Caki2 (cell line): ENCODE measurements at regions not wholly inside any gene's neighbourhood (a gene's known extent, or its start where the extent isn't known, plus 50 kb on each side); places are given as distances from the start of the nearest gene placed in this dataset.

Source experiments
- DNase-seq: peaks from one replicate; pipeline ENCODE4 v3.0.0-alpha.2; 2015; ENCODE audit warnings: low read depth
- in situ Hi-C: cut with HindIII; loops from 2 replicates; pipeline ENCODE4 v1.10.0; 2016; ENCODE audit warnings: low sequenced_read_pairs, low pct_unique_long_range_greater_than_20kb, mixed read lengths

DNA sequence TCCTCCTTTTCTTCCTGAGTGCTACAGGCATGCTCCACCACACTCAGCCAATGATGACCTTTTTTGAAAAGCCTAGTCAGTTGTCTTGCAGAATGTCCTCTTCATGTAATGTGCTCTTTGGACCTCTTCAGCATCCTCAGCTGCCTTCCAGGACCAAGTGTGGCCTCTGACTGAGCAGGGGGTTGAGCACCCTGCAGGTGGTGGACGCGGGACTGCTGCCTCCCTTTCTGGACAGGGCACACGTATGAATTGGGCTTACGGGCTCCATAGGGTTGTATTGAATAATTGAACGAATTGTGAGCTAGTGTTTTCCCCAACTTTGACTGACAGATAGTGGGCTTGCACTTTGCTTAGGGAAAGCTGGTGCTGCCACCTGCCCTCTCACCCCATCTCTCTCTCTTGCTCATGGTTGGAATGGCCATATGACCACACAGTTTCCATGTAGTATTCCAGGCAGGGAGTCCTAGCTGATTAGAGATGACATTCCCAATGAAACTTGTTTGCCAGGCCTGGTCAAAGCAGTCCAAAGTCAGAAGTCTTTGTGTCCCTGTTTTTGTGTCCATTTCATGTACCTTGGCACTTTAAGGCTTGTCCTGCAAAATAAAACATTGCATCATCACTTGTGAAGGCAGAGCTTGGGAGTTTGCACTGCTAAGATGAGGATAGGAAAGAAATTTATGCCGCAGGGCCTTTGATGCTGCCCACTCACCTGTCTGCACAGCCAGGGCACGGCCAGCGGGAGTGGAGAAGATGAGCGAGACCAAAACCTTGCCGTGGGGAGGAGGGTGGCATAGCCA is 76.3 kb upstream of the NPAS1 start:
- DNase-seq, result no peak
- in situ Hi-C loops, result no loop called here

DNA sequence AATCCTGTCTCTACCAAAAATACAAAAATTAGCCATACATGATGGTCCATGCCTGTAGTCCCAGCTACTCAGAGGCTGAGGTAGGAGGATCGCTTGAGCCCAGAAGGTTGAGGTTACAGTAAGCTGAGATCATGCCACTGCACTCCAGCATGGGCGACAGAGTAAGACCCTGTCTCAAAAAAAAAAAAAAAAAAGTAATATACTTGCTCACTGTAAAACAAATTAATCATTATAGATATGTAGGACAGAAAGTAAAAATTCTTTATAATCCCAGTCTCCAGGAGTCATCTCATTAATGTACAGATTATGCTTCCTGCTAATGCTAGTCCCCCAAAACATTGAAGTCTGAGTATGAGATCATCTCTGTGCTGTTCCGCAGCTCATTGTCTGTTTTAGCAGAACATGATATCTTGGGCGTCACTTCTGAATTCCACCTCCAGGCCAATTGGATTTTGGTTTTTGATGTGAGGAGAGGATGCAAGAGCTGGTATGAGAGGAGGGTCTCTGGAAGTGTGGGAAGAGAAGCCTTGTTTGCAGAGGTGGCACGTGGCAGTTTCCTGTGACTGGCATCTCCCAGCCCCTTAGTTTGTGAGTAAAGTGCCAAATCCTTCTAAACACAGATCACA is 75.4 kb upstream of the NPAS1 start:
- in situ Hi-C loops, result no loop called here
- DNase-seq, result no peak

DNA sequence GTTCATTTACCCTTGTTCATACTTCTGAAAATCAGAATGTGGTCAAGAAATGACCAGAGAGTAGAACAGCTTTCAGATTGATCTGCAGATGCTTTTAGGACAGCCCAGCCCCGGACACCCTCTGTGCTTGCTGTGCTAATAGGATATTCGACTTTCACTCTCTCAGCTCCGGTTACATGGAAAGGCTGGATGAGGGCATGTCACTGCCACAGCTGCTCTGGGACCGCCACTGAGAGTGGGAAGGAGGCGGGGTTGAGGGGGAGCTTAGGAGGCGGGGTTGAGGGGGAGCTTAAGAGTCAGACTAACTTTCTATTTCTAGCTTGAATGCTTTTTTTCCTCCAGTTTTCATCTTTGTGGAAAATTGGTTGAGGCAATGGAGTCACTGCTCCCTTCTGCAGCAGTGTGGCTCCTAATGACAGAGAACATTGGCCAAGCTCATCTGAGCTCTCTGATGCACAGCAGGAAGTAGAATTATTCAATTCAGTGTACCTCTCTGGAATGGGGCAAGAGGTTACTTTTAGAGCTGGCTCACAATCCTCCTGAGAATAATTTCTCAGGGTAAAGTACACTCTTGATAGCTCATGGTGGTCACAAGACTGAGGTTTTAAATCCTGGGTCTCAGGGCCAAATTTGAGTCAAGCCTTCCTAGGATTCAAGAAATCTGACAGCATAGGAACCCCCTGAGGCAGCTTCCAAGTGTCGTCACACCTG is 74.6 kb upstream of the NPAS1 start:
- in situ Hi-C loops, result no loop called here
- peak; percentile 49 for DNase-seq

DNA sequence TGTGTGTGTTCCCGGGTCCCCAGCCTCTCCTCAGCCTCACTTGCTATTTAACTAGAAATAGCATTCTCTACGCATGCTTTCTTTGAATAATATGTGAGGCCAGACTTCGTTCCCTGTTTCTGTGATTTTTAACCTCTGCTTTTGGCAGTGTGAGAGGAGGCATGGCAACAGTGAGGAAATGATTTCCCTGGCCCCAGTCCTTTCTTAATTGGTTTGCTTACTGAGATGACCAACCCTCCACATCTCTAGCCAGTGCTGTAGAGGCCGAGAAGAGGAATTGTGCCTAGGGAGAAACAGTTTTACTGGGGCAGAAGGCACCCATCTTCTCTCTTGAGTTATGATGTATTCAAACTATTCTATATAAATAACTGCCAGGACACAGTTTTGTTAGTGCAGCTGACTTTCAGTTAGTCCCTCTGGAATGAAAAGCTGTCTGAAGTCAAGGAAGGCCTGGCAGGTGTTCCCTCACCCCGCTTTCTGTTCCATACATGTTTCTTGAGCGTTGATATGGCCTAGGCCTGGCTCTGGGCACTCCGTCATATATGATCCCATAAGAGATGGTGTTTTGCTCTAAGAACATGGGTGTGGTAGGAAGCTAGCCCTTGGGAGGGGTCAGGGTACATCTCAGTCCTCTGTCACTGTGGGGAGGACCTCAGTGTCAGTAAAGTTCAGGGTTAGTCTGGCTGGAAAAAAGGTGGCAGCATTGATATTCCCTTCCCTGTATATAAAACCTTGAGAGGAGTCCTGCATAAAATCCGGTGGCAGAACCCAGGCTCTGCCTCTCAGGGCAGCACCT is 73.7 kb upstream of the NPAS1 start:
- in situ Hi-C loops, result no loop called here
- DNase-seq, result no peak

DNA sequence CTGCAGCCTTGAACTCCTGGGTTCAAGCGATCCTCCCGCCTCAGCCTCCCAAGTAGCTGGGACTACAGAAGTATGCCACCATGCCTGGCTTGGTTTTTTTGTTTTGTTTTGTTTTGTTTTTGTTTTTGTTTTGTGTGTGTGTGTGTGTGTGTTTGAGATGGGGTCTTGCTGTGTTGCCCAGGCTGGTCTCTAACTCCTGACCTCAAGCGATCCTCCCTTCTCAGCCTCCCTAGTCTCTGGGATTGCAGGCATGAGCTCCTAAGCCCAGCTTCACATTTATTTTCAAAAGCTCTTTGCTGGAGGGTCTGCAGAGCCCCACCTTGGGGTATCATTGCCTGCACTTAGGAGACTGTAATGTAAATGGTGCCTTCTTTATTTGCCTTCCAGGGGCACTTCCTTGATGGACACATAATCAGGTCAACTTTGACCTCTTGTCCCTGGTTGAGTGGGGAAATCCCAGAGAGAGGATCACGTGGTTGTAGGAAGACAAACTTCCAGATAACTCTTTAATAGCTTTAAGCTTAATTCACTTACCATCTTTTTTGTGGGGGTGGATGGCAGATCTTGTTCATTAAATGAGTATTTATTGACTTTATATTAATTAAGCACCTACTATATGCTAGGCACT is 72.9 kb upstream of the NPAS1 start:
- DNase-seq, result no peak

DNA sequence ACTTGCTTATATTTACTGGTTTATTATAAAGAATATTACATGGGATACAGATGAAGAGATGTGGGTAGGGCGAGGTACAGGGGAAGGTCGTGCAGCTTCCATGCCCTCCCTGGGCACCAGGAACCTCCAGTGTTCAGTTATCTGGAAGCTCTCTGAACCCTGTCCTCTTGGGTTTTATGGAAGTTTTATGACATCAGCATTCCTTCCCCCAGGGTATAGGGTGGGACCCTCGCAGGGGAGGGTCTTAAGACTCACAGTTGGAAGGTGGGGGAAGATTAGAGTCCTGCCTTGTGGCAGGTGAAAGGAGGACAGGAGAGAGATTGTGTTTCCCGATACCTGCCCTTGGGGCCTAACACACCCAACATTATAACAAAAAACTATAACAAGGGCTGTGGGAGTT is 71.8 kb upstream of the NPAS1 start:
- no peak for DNase-seq
- in situ Hi-C loops, result no loop called here

More for the DNA sequence above, 72.9 kb upstream of the NPAS1 start:
- in situ Hi-C loops, result no loop called here

DNA sequence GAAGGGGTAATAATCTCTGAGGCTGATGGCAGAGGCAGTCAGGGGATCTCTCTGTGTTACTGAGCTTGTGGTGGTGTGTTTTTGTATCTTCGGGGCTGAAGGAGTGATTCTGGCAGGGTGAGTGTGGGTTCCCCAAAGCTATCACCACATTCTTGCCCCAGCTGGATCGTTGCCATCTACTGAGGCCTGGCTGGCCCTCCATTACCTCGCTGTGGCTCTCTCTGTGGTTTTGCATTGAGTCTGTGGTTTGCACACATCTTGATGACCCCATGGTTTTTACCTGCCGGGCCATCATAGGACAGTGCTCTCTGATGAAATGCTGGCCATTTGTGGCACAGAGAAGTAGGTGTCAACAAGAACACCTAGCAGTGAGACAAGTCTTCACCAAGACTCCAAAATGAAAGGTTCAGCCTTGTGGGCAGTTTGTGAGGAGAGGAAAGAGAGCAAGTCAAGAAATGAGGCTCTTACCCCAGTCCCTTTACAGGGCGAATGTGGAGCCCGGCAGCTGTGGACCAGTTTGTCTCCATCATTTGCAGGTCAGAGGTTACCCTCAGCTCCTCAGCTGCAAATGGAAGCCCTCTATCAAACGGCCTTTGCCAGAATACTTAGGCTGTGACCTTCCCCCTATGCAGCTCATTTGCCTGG is 69.0 kb upstream of the NPAS1 start:
- in situ Hi-C loops, result no loop called here
- DNase-seq, result no peak

DNA sequence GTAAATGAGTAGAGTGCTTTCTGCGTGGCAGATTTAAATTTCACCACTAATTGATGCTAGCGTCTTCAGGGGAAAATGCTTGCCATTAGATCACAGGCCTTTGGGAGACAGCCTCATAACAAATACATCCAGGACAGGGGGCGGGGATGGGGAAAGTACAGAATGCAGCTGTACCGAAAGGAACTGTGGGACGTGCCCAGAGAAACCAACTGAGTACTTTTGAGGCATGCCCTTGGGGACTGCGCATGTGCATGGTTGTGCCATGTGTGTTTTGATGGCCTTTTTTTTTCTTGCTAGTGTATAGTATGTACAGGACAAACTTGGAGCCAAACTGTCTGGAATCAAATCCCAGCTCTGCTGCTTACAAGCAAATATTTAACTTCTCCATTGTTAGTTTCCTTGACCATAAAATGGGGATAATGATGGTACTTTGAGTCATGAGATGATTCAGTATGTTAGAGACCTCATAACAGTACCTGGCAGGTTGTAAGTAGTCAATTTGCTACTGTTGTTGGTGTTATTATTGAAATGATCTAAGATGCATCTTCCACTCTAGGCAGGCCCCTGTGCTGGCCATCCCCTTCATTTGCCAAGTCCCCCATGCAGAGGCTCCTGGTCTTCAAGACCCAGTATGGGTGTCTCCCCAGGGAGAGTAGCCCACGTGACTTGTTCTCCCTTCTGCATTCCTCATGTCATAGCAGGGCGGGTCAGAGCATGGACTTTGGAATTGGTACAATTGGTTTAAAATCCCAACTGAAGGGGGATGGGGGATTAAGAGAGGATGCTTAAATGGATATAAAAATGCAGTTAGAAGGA is 68.3 kb upstream of the NPAS1 start:
- in situ Hi-C loops, result no loop called here
- DNase-seq, result peak; percentile 99

DNA sequence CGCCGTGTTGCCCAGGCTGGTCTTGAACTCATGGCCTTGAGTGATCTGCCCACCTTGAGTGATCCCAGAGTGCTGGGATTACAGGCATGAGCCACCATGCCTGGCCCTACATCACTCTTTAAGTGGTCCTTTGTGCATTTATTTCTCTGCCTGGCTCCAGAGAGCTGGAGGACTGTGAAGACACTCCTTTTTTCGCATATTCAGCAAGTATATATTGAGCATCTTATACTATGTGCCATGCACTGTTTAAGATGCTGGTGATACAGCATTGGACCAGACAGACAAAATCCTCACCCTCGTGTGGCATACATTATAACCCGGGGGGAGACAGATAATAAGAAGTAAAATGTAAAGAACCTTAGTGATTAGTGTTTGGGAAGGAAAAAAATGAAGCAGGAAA is 66.8 kb upstream of the NPAS1 start:
- no peak for DNase-seq
- in situ Hi-C loops, result no loop called here

DNA sequence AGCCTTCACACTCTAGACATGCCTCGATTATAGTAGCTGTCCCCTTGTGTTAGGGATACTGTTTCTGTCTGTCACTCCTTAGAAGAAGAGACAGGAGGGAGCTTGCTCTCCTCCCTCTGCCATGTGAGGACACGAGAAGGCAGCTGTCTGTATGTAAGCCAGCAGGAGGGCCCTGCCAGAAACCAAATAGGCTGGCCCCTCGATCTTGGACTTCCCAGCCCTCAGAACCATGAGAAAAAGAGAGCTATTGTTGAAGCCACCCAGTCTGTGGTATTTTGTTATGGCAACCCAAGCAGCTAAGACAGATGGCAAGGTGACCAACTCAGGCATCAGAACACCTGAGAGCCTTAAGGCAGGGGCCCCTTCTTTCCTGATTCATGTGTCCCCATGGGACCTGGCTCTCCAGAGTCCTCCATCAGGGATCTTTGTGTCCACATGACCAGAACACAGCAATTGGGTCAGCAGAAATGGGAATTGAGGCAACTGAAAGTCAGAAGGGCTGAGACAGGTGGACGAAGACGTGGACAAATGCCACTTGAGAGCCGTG is 65.6 kb upstream of the NPAS1 start:
- no peak for DNase-seq
- in situ Hi-C loops, result no loop called here

DNA sequence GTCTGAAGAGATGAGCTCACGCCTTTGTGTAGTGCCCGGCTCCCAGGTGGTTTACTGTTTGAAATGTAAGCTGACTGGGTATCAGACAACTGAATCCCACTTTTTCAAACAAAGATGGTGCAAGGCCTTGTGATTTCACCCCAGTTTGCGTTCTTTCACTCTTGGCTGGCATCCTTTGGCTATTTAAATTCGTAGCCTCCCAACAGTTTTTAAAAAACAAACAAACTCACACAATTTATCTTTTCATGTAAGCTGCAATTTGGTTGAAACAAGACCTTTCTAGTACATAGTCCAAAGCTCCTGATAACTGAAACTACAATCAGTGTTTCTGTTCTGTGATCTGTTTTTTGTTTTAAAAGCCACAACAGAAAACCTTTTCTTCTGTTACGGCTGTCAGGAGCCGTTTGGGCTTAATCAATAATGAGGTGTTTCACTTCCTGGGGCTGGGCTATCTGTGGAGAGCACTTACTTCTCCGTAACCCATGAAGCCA is 65.1 kb upstream of the NPAS1 start:
- in situ Hi-C loops, result no loop called here
- DNase-seq, result no peak

DNA sequence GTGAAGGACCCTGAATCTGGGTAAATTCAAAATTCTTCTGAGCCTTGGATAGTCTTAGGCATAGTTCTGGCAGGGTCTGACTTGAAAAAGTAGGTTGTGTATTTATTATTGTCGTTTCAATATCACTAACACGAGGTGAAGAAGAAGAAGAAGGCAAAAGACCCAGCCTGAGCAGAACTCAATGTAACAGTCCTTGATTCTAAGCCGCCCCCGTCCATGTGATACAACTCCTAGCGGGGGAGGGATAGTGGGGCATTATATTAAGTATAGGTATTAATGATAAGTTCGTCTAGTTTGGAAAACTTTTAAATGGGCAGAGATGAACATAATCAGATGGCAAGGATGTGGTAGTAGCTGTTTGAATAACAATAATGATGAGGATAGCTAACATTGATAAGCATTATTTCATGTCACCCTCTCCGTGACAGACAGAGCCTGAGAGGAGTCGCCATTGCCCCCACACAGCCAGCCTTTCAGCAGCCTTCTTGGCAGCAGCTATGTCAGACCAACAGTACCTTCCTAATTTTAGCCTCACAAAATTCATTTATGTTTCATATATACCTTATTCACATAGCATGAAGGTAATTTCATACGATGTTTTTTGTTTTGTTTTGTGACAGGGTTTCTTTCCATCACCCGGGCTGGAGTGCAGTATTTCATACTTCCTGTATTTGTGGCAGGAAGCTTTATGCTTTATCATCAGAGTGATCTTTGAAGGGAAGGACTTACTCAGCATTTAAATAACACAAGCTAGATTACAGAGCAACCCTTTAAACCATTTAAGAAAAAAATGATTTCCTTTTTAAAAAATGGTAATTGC is 64.4 kb upstream of the NPAS1 start:
- in situ Hi-C loops, result no loop called here
- peak; percentile 40 for DNase-seq

DNA sequence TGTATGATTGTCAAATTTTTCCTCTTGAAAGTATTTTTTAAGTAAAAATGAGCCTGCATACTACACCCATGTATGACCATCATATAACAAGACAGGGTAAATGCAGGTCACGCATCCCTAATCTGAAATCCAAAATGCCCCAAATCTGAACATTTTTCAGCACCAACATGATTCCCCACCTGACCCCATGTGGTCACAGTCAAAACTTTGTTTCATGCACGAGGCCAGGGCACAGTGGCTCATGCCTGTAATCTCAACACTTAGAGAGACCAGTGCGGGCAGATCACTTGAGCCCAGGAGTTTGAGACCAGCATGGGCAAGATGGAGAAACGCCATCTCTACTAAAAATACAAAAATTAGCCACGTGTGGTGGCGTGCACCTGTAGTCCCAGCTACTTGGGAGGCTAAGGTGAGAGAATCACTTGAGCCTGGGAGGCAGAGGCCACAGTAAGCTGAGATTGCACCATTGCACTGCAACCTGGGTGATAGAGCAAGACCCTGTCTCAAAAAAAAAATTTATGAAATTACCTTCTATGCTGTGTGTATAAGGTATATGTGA is 63.7 kb upstream of the NPAS1 start:
- DNase-seq, result no peak
- in situ Hi-C loops, result no loop called here

DNA sequence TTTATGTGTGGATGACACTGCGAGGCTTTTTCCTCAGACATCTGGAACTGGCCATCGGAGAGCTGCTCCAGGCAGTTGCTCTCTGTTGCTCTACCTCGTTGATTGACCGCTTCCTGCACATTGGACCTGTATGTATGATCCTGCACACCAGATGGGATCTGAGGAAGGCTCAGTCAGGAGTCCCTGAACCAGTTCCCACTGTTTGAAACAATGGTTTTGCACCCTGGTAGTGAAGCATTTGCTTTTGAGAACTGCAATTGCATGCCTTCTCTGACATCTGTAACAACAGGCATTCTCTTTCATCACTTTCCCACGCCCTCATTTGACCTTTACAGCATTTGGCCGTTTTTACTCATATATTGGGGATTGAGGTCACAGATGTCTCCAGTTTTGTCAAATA is 61.1 kb upstream of the NPAS1 start:
- in situ Hi-C loops, result no loop called here
- no peak for DNase-seq

DNA sequence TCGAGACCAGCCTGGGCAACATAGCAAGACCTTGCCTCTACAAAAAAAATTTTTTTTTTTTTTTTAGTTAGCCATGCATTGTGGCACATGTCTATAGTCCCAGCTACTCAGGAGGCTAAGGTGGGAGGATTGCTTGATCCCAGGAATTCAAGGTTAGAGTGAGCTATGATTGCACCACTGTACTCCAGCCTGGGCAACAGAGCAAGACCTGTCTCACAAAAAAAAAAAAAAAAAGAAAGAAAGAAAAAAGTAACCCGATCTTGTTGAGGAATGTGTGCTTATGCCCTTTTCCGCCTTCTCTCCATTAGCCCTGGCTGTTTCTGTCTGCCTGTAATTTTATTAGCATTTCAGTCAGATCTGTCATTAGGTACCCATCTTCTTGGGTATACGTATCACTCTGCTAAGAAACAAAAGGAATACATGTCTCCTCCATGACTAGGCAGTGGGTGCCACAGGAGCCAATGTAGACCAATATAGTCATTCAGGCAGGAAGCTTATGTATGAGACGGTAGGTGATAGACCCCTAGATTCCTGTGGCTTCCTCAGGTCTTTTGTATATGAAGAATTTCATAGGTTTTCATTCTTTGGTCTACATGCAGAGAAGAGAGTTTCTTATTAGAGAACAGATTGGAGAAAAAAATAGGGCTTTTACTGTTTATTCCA is 59.6 kb upstream of the NPAS1 start:
- in situ Hi-C loops, result no loop called here
- DNase-seq, result peak; percentile 41
